NCI-H510A treated with DMSO at 0.1 percent for 48 hours (cell line): ENCODE measurements at regions not wholly inside any gene's neighbourhood (a gene's known extent, or its start where the extent isn't known, plus 50 kb on each side); places are given as distances from the start of the nearest gene placed in this dataset.
"Not testable (repeated sequence)": the region's sequence is repeated elsewhere in the genome, so short reads cannot be mapped to it uniquely, and the experiment has no call there.

Experiments
- DNase-seq: peaks from one replicate; lab custom pipeline; 2025; lab: John Stamatoyannopoulos, UW

GRCh38 chr12:83932011-83932410, 980.6 kb downstream of the SLC6A15 start:
- DNase-seq = no peak

GRCh38 chr12:83931451-83931850, 981.1 kb downstream of the SLC6A15 start:
- no peak for DNase-seq

- DNase-seq = not testable (repeated sequence)
Observed at GRCh38 chr12:83929792-83930191, 982.8 kb downstream of the SLC6A15 start.

GRCh38 chr12:83920821-83921547, 991.6 kb downstream of the SLC6A15 start:
- no peak for DNase-seq

GRCh38 chr12:83919081-83919480, 993.5 kb downstream of the SLC6A15 start:
- DNase-seq = no peak

GRCh38 chr12:83904175-83904574, 1008.4 kb downstream of the SLC6A15 start:
- DNase-seq = no peak

GRCh38 chr12:83896416-83896815, 1016.2 kb downstream of the SLC6A15 start:
- no peak for DNase-seq

GRCh38 chr12:83893101-83893500, 1019.5 kb downstream of the SLC6A15 start:
- DNase-seq = no peak

- DNase-seq = no peak
Observed at GRCh38 chr12:83889745-83890144, 1022.9 kb downstream of the SLC6A15 start.

GRCh38 chr12:83886479-83886878, 1026.1 kb downstream of the SLC6A15 start:
- DNase-seq = no peak

- DNase-seq = not testable (repeated sequence)
Observed at GRCh38 chr12:83870921-83871599, 1041.5 kb downstream of the SLC6A15 start.

GRCh38 chr12:83866477-83866876, 1046.1 kb downstream of the SLC6A15 start:
- no peak for DNase-seq

- no peak for DNase-seq
Observed at GRCh38 chr12:83865431-83865830, 1047.2 kb downstream of the SLC6A15 start.

- DNase-seq = no peak
Observed at GRCh38 chr12:83864054-83864453, 1048.5 kb downstream of the SLC6A15 start.

GRCh38 chr12:83859021-83859420, 1053.6 kb downstream of the SLC6A15 start:
- no peak for DNase-seq

- DNase-seq = no peak
Observed at GRCh38 chr12:83856803-83857202, 1055.8 kb downstream of the SLC6A15 start.

- DNase-seq = no peak
Observed at GRCh38 chr12:83850531-83850930, 1062.1 kb downstream of the SLC6A15 start.

- no peak for DNase-seq
Observed at GRCh38 chr12:83848702-83849101, 1063.9 kb downstream of the SLC6A15 start.

GRCh38 chr12:83843541-83843940, 1069.1 kb downstream of the SLC6A15 start:
- DNase-seq = no peak

- no peak for DNase-seq
Observed at GRCh38 chr12:83841620-83842019, 1071.0 kb downstream of the SLC6A15 start.

- no peak for DNase-seq
Observed at GRCh38 chr12:83827860-83828259, 1084.7 kb downstream of the SLC6A15 start.

- no peak for DNase-seq
Observed at GRCh38 chr12:83827193-83827592, 1085.4 kb downstream of the SLC6A15 start.

GRCh38 chr12:83826112-83826511, 1086.5 kb downstream of the SLC6A15 start:
- DNase-seq = no peak
